ENCODE measurements at regions not wholly inside any gene's neighbourhood (a gene's known extent, or its start where the extent isn't known, plus 50 kb on each side); places are given as distances from the start of the nearest gene placed in this dataset.
"Not testable (repeated sequence)": the region's sequence is repeated elsewhere in the genome, so short reads cannot be mapped to it uniquely, and the experiment has no call there.

DNA sequence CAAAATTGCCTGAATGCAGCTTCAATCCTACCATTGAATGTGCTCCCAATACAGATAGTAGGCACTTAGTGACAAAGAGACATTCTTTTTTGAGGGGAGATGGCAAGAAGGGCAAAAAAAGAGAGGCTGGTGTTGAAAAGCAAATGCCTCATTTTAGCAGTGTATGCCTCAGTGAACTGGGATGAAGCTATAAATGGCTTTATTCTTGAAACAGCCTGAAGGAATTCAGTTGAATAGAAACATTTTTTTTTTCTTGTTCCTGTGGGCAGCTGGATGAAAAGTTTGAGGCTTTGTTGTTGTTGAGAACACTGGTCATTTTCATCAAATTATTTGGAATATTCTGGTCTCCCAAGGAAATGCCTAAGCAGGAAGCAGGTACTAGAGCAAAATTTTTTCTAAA, 228.9 kb downstream of the RNF144A start:
- no peak for DNase-seq

GRCh38 chr2:7154656-7155055, 237.4 kb downstream of the RNF144A start:
- DNase-seq, result no peak

DNA sequence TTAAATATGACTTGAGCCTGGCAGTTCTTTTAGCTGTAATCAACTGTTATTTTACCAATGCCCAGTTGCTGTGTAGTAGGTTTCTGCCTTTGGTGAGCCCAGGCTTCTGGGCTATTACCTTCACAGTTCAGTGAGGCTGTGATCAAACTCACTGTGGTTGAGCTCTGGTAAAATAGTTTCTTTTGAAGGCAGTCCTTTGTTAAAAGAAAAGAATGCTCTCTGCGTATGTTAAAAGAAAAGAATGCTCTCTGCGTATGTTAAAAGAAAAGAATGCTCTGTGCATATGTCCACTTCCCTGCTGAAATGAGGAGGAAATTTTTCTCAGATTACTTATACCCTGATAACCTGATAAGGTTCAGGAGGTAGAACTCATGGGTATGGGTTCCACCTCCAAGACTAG, 244.3 kb downstream of the RNF144A start:
- DNase-seq, result no peak

GRCh38 chr2:7165736-7166135, 248.5 kb downstream of the RNF144A start:
- no peak for DNase-seq

DNA sequence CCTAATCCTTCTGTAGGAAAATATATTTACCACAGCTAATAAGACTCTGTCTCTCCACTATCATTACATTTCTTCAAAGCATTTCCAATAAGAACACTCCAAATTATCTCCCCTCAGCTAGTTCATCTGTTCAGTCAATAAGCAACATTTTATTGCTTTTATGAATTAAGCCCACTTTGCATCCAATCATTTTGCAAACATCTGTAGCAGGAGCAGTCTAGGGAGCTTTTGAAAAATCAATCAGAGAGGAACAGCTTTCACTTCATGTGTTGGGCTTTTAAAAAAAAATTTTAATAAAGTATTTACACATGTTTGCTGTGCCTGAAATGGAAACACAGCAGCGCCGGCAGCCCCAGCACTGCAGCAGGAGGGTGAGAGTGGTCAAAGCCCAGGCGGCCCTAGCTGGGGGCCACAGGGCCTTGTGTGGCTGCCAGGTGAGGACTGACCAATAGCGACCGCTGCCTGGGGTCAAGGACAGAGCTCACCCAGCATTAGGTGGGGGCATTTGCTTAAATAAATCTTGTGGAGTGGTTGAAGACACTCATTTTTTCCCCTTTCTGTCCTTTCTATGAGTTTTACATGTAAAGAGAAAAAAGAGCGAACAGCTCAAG, 250.7 kb downstream of the RNF144A start:
- no peak for DNase-seq

DNA sequence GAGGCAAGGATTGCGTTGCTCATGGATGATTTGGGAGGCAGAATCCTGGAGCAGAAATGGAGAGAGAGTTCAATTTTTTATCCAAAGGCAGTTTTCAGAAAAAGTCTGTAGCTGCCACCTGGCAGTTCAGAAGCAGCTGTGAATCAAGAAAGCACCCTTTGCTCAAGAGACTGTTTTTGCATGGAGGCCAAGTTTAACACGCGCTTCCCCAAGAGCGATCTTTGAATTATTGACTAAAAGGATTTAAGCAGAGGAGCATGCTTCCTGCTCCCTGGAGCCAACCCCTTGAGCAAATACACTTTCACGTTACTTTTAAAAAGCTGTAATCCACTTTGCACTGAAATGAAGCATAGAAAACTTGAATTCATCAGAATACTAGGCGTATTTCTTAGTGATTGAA, 252.4 kb downstream of the RNF144A start:
- DNase-seq, result no peak

DNA sequence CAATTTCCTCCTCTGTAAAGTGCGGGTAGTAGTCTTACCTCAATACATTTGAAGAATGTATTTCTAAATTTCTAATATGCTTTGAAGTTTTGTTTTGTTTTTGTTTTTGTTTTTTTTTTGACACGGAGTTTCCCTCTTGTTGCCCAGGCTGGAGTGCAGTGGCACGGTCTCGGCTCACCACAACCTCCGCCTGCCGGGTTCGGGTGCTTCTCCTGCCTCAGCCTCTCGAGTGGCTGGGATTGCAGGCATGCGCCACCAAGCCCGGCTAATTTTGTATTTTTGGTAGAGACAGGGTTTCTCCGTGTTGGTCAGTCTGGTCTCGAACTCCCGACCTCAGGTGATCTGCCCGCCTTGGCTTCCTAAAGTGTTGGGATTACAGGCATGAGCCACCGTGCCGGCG, 261.8 kb downstream of the RNF144A start:
- not testable (repeated sequence) for DNase-seq

DNA sequence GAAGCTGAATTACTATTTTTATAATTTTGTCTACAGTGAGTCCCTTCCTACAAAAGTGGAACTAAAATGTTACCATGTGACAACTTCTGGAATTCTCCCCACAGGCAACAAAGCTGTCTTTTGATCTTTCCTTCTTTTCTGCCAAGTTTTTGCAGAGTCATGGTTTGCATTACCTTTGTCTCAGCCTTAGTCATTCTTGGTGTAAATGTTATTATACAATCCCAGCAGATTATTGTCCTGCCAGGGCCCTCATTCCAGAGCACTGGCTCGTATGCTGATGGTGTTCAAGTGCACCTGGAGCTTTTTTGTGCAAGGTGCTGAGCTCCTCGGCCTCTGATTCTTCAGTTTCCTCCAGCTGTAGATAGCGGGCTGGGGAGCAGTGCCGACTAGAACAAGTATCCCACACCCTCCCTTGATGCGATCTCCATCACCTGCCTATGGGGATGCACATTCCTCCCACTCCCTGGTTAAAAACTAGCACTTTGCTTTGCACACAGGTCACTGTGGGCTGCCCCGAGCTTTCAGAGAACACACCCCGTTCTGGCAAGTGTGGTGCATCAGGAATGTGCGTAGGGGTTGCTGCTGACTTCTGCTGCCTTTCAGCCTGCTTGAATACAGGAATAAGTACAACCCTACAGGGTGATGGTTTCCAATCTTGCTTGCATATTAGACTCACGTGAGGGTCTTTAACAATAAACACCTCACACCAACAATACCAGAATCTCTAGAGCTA, 263.6 kb downstream of the RNF144A start:
- DNase-seq, result no peak

- no peak for DNase-seq
Observed at GRCh38 chr2:7182525-7182924, 265.3 kb downstream of the RNF144A start.

- no peak for DNase-seq
Observed at GRCh38 chr2:7189106-7189505, 271.9 kb downstream of the RNF144A start.

DNA sequence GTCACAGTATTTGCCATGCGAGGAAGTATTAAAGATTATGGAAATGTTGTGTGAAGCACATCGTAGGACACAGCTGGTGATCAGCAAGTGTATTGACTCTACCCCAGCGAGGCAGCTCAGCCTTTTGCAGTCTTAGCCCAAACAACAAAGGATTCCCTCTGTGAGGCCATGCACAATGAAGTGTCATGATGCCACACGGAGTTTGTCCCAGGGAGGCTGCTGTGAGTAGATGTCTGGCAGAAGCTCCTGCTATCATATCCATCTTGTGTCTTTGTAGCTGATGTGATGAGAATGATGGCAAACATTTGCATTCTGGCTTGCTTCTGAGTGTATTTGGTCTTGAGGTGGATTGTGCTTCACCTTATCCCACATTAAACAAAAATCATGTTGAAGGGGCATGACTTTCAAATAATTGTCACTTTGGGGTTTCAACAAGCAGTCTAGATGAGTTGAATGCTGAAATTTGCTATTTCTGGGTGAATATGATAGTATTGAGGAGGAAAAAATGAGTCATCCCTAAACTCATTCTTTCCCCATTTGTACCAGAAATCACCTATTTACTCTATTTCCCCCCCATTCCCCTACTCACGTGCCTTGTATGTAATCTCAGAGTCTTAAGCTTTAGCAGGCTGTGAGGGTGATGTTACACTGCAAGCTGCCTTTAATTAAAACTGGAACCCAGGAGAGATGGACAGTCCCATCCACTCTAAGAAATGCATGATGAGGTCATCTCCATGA, 273.5 kb downstream of the RNF144A start:
- DNase-seq, result no peak

- no peak for DNase-seq
Observed at GRCh38 chr2:7191932-7192331, 274.7 kb downstream of the RNF144A start.

DNA sequence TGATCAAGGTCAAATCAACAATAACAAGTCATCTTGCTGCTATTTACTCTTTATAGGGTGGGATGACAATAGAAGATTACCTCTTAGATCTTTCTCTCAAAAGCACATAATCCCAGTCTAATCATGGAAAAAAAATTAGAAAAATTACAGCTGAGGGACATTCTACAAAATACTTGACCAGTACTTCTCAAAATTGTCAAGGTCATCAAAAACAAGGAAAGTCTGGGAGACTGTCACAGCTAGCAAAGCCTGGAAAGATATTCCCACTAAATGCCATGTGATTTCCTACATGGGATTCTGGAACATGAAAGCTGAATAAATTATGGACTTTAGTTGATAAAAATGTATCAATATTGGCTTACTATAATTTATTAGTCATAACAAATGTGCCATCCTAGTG, 276.2 kb downstream of the RNF144A start:
- no peak for DNase-seq

- no peak for DNase-seq
Observed at GRCh38 chr2:7194950-7195349, 277.7 kb downstream of the RNF144A start.

GRCh38 chr2:7196883-7197282, 279.7 kb downstream of the RNF144A start:
- DNase-seq, result no peak

DNA sequence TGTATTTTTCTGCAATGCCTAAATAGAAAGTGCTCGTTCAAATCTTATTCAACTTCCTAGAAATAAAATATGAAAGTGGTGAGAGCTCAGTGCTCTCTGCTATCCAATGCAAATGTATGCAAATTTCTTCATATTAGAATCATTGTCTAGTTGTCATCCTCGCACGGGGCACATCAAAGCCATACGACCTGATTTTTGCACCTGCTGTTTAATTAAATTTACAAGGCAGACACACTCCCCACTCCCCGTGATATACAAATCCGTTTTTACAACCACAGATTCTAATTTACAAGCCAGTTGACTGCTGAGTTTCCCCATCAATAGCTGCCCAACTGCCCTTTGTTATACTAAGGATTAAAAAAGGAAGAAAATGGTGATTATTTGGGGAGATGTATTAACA, 284.6 kb downstream of the RNF144A start:
- no peak for DNase-seq

- peak; percentile 59 for DNase-seq
Observed at GRCh38 chr2:7203056-7203467, 285.9 kb downstream of the RNF144A start.

- DNase-seq, result no peak
Observed at GRCh38 chr2:7205151-7205830, 288.1 kb downstream of the RNF144A start.

DNA sequence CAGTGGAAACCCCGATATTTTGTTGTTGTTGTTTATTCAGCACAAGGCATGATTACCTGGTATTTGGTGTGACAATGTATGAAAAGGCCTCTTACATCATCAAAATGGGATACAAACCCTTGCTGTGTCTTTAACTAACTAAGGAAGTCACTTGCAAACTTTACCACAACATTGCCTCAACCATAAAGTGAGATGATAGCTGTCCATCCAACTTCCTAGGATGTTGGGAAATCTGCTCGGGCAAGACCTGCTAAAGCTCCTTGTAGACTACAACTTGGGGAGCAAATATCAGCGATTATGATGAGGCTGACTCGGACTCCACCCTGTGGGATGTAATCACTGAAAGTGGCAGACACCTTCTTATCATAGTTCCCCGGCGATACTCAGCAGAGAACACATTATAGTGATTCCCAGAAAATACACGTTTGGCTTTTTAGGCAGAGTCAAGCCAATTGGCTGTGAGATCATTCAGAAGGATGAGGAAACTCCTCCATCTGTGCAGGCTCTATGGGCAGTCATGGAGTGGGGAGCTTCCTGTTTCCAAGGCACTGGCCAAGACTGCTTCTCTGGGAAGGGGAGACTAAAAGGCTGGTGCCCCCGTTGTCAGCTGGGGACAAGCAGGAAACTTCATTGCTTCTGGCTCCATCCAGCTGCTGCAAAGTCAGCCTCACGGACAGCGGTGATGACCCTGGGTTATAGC, 289.0 kb downstream of the RNF144A start:
- DNase-seq, result no peak

DNA sequence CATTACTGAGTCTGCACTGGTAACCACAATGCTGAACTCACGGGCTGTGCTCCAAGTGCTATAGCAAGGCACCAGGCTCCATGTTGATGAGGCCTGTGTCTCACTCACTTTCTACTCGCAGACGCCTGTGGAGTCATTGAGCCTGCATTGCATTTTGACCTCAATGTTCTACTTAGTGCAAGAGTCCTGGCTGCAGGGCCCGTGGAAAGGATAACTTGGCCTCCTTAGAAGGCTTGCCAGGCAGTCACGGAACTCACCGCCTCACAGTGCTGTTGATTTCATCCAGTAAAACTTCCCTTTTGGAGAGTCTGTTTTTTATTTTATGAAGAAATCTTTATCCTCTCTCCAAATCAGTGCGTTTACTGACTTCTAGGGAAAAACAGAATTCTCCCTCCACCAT, 290.4 kb downstream of the RNF144A start:
- no peak for DNase-seq

DNA sequence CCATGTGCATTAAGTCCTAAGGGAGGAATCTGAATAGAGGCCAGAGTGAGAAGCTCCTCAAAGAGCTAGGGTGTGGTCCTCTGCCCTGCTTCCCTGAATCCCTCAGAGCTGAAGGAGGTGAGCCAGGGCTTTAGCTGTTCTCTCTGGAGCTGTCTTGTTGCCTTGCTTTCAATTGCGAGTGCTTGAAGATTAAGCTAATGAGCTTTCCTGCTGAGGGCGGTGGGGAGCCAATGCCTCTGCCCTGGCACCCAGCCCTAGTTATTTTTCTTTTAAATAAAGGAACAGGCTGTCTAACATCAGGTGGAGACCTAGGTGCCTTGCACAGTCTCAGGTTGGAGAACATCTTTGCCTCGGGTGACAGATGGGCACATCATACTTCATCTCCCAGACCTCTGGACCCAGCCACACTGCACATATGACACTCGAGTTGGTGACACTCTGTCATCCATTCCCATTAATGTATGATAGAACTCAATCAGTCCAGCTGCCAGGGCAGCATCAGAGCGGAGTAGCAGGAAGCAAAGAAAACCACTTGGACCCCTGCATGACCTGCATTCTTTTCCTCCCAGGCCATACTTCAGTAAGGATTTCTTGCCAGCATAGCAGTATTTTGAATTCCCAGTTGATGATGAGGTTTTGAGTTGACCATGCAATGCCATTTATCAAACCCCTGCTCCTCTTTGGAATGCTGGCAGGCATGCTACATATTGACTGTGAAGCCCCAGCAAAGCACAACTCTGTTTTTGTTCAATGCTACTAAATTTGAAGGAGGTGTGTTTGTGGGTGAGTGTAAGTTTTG, 292.7 kb downstream of the RNF144A start:
- no peak for DNase-seq

- DNase-seq, result no peak
Observed at GRCh38 chr2:7210712-7211111, 293.5 kb downstream of the RNF144A start.
